Hippocampal formation (tissue), 2 donors: ENCODE measurements at regions not wholly inside any gene's neighbourhood (a gene's known extent, or its start where the extent isn't known, plus 50 kb on each side); places are given as distances from the start of the nearest gene placed in this dataset.

Experiments used
- DNase-seq, 2 donors: peaks; one replicate each; lab custom pipeline; 2025; lab: John Stamatoyannopoulos, UW

DNA sequence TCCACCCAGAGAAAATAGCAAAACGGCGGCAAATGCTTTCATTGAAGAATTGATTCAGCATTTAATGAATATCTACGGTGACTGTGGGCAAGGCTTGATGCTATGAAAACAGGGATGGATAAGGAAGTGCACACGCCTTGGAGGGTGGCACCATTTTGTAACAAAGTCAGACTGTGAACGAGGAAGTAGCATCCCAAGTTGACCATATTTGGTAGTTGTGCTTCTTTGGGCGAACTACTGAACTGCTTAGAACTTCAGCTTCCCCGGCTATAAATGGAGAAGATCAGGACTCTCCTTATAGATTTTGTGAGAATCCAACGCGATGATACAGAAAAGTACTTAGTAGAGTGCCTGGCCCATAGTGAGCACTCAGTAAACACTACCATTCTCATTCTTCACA, 303.2 kb downstream of the MAF start:
- no peak for DNase-seq

DNA sequence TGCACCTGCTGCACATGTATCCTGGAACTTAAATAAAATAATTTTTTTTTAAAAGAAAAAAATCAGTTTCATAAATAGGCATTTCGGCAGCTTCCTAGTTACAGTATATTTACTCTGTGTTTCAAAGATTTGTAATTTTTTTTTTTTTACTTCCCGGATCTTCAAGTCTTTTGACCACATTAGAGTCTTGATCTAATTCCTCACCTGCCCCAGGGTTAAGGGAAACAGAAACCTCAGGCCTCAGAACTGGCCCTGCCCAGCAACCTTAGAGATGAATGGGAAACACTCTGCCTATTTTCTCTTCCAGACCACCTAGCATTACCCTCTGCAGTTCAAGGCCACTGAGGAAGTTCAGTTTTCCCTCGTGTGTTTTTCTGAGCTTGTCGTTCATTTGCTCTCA, 304.0 kb downstream of the MAF start:
- DNase-seq: no peak

- DNase-seq: no peak
These were observed 304.8 kb downstream of the MAF start for GRCh38 chr16:79295746-79296145.

GRCh38 chr16:79295162-79295561, 305.4 kb downstream of the MAF start:
- no peak for DNase-seq

DNA sequence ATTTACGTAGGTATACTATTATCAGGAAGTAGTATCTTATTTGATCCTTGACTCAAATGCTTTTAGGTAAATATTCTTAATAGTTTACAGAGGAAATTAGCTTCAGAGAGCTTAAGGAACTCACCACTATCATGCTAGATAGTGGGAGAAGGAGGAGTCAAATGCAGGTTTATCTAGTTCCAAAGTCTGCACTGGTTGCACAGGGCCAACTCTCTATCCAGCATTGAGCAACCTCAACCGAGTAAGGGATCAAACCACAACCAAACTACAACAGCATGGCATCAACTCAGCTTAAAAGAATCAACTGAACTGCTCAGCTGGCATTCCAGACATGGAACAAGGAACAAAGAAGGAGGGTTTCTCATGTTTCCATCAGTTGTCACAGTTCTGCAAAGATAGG, 306.0 kb downstream of the MAF start:
- no peak for DNase-seq

GRCh38 chr16:79293836-79294460, 306.6 kb downstream of the MAF start:
- DNase-seq: no peak

- no peak for DNase-seq
These were observed 312.5 kb downstream of the MAF start for GRCh38 chr16:79288066-79288465.

DNA sequence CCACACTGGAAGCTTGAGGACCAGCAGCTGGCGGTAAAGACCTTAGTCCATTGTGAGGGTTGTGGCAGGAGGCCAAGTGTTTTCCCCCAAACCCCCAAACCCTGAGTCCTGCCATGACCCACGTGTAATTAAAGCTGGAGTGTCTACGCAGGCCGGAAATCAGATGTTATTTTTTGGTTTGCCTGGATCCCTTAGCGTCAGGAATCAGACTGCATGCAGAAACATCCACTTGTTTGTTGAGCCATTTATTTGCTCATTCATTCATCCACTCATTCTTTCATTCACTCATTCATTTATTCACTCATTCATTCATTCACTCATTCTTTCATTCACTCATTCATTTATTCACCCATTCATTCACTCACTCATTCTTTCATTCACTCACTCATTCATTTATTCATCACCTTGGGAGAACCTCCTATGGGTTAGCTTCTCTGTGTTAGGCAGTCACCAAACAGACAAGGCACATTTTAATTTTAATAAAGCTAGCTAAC, 313.1 kb downstream of the MAF start:
- no peak for DNase-seq

DNA sequence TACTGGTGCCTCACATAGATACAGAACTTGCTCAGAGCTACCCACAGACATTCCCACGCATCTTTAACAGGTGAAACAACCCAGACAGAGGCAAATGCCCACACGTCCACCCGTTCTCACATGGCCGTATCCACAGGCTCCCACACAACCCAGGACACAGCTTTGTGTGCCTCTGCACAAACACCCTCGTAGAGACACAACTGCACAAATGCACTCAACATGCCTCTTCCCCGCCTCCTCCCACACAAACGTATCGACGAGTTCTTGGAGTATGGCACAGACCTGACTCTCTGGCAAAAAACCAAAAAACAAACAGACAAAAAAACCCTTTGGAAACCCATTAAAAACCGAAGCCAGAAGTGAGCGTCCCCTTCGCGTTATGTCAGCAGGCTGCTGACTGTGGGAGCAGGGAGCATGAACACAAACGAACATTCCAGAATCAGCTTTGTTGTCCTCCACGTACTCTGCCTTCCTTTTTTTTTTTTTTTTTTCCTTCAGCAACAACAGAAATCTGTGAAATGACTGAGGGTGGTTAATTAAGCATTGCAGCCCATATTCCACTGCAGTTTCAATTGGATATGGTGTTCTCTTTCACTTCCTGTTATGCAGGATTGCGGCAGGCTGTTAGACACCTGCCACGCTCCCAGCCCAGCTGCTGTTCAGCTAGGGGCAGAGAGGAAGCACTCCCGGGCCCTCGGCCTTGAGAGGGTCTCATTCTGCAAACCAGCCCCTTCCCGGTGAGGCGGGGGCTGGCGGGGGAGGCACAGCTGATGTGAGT, 313.7 kb downstream of the MAF start:
- peak in 1 of 2 donors; percentile 30 for DNase-seq

- no peak for DNase-seq
These were observed 315.8 kb downstream of the MAF start for GRCh38 chr16:79284766-79285165.

- no peak for DNase-seq
These were observed 317.0 kb downstream of the MAF start for GRCh38 chr16:79283578-79283977.

DNA sequence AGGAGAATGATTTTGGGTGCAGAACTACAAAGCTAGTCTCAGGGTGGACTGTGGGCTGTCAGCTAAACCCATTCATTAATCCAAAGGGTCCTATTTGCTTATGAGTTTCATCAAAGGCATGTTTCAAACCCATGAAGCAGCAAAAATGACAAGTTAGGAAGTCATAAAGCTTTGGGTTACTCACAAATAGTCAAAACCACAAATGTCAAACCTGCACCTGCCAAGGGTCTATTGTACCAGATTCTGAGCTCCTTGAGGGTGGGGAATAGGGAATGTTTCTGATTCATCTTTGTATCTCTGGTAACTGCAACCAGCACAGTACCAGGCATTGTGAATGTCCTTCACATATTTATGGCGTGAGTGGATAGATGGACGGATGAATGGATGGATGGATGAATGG, 317.7 kb downstream of the MAF start:
- DNase-seq: no peak

DNA sequence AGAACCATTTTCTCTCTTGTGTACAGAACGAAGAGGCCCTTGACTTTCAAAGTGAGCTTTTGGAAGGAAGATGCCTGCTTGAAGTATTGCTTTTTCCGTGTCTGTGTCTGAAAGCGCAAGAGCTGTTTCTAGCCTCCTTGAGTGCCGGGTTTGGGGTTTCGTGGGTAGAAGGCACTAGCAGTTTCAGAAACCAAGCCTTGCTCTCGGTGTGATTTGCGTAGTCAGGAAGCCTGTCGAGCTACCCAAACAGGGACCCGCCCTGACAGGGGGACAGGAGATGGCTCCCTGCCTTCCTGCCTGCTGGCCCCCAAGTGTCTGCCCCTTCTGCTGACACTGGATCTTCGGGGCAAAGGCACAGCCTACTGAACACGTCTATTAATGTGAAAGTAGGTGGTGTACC, 322.0 kb downstream of the MAF start:
- DNase-seq: no peak

- DNase-seq: no peak
These were observed 324.0 kb downstream of the MAF start for GRCh38 chr16:79276501-79276900.

- DNase-seq: no peak
These were observed 326.3 kb downstream of the MAF start for GRCh38 chr16:79274264-79274663.

DNA sequence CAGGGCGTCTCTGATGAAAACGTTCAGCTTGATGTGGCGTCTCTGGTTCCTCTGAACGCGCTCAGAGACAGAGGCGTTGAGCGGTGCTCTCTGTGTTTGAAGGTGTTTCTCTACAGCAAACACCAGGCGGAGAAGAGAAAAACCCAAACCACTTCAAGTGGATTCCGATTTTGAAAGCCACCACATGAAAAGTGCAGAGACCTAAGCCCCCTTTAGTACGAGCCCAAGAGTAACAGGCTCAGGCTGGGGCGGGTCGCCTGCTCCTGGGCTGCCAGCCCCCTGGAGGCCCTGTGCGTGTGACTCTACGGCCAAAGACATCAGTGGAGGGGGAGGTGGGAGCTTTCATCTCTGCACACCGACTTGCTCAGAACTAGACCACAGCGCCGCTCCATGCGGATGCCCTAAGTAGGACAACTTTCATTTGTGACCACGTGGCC, 328.4 kb downstream of the MAF start:
- DNase-seq: no peak

DNA sequence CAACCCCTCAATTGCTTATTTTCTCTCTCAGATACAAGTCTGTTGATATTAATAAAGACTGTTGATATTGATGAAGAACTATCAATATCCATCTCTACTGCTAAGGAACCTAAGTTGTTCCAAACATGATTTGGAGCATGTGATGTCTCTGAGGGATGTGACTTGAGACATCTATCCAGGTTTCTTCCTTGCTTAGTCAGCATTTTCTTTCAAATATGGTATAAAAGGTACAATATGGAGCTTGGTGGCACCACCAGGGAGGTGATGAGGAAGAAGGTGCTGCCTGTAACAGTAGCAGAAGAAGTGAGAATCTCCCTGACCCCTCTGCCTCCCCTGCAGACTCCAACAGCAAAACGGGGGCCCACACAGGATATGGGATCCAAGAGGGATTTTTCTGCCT, 329.0 kb downstream of the MAF start:
- DNase-seq: no peak

DNA sequence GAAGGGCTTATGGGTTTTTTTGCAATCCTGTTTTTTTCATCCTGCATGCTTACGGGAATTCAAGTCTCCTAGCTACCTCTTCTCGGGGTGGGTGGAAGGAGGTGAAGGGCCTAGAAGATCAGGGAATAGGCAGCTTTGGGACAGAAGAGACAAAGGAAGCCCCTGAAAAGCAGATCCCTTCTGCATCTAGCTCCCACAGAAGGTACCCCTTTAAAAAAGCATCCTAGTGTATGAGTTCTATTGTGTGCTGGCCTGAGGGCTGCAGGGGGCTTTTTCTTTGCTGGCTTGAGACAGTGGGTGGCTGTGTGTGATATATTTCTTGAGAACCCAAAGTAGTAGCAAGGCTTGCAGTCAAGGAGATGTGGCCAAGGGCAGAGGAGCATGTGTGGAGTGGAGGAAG, 330.5 kb downstream of the MAF start:
- DNase-seq: no peak

DNA sequence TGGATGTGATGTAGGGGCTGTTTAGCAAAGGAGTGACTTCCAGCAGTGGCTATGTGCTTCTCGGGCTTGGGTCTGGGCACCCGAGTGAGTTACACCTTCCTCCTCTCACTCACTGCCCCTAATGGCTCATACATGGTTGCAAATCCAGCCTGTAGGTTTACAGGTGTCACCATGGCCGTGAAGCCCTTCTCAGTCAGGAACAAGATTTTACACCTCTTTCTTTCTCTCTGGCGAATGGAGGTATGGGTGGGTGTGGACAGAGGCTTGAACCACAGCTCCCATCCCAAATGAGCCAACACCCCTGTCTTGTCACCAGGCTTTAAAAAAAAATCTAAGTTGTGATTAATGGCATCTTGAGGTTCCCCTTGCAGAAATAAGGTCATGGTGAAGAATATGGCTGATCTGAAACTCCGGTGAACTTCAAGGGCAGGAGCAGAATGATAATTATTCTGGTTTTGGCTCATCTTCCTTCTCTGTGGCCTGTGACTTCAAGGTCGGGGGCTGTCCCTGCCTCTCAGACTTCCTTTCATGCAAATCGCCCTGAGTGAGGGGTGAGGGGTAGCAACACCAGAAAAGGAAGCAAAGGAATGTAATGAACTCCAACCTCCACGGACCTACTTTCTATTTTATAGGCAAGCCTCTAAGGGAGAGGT, 331.2 kb downstream of the MAF start:
- DNase-seq: no peak

- DNase-seq: no peak
These were observed 332.8 kb downstream of the MAF start for GRCh38 chr16:79267781-79268180.

DNA sequence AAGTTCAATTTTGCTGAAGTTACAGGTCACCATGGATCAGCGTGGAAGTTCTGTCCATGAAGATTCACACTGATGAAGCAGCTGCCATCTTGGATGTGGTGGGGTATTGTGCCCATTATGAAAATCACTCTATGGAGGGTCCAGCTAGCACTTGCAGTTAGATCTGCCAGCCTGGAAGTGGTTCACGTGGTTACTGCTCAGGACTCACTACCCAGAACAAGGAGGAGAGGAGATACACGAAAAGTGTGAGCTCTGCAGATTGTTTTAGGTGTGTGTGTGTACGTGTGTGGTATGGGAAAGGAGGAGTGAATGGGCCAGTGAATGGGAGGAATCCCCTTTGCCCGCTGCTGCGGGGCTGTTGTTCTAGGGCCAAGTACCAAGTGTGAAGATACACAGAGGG, 333.4 kb downstream of the MAF start:
- no peak for DNase-seq

GRCh38 chr16:79265701-79266100, 334.8 kb downstream of the MAF start:
- DNase-seq: no peak

DNA sequence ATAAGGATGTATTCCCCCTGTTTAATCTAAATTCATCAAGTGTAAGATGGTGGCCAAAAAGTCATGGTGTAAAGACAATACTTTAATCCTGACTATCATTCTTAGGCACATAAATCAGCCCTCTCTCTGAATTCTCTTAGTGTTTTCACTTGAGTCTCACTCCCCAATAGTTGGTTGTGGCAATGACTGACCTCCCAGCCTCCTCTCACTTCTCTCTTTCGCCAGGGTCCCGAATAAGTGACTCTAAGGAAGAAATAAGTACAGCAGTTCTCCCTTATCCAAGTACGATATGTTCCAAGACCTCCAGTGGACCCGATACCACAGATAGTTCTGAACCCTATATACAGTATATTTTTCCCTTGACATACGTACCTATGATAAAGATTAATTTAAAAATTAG, 335.3 kb downstream of the MAF start:
- no peak for DNase-seq
